ENCODE measurements at regions not wholly inside any gene's neighbourhood (a gene's known extent, or its start where the extent isn't known, plus 50 kb on each side); places are given as distances from the start of the nearest gene placed in this dataset.

- no peak for TF ChIP-seq CTCF (IDR thresholded peaks at IDR 0.05; ENCODE audit: borderline replicate concordance, insufficient read depth, low read depth, low read length)
- no peak overlapping the region for H3K4me3 ChIP-seq (ENCODE audit: low read depth, low read length)
These were observed 287.3 kb upstream of the CLNK start for GRCh38 chr4:10971800-10972401.

GRCh38 chr4:10965196-10965595, 280.6 kb upstream of the CLNK start:
- no peak overlapping the region for H3K4me3 ChIP-seq (ENCODE audit: low read depth, low read length)
- no peak for TF ChIP-seq CTCF (IDR thresholded peaks at IDR 0.05; ENCODE audit: borderline replicate concordance, insufficient read depth, low read depth, low read length)

GRCh38 chr4:10963958-10964703, 279.6 kb upstream of the CLNK start:
- no peak for TF ChIP-seq CTCF (IDR thresholded peaks at IDR 0.05; ENCODE audit: borderline replicate concordance, insufficient read depth, low read depth, low read length)
- no peak overlapping the region for H3K4me3 ChIP-seq (ENCODE audit: low read depth, low read length)

GRCh38 chr4:10963241-10963640, 278.7 kb upstream of the CLNK start:
- no peak for TF ChIP-seq CTCF (IDR thresholded peaks at IDR 0.05; ENCODE audit: borderline replicate concordance, insufficient read depth, low read depth, low read length)
- no peak overlapping the region for H3K4me3 ChIP-seq (ENCODE audit: low read depth, low read length)

GRCh38 chr4:10962246-10962645, 277.7 kb upstream of the CLNK start:
- TF ChIP-seq CTCF (IDR thresholded peaks at IDR 0.05; ENCODE audit: borderline replicate concordance, insufficient read depth, low read depth, low read length): no peak
- no peak overlapping the region for H3K4me3 ChIP-seq (ENCODE audit: low read depth, low read length)

GRCh38 chr4:10960389-10960788, 275.8 kb upstream of the CLNK start:
- no peak for TF ChIP-seq CTCF (IDR thresholded peaks at IDR 0.05; ENCODE audit: borderline replicate concordance, insufficient read depth, low read depth, low read length)
- H3K4me3 ChIP-seq (ENCODE audit: low read depth, low read length): no peak overlapping the region

GRCh38 chr4:10959586-10959985, 275.0 kb upstream of the CLNK start:
- TF ChIP-seq CTCF (IDR thresholded peaks at IDR 0.05; ENCODE audit: borderline replicate concordance, insufficient read depth, low read depth, low read length): no peak
- no peak overlapping the region for H3K4me3 ChIP-seq (ENCODE audit: low read depth, low read length)

Measured in GM12875 (cell line).